Right ventricle myocardium inferior (tissue), 1 donor: ENCODE measurements at regions not wholly inside any gene's neighbourhood (a gene's known extent, or its start where the extent isn't known, plus 50 kb on each side); places are given as distances from the start of the nearest gene placed in this dataset.
A peak's percentile ranks its signal among the peaks of the same experiment; 100 is the strongest.

Source experiments
- ATAC-seq: fragments of 200-7000 bp; cut with Tn5 transposase; one replicate; pipeline ENCODE4 v1.9.1; 2020; ENCODE audit warnings: mild to moderate bottlenecking, moderate library complexity
- DNase-seq: peaks from one replicate; pipeline ENCODE4 v3.0.0; 2021; ENCODE audit errors: missing footprints
- intact Hi-C: fragments of 100-400 bp; cut with DNase I; formaldehyde crosslinking; loops from one replicate; pipeline ENCODE4 v1.11.0; 2022
- donor health status: DM: no; HTN: yes; CAD: no; lungs with severe emphysema.

DNA sequence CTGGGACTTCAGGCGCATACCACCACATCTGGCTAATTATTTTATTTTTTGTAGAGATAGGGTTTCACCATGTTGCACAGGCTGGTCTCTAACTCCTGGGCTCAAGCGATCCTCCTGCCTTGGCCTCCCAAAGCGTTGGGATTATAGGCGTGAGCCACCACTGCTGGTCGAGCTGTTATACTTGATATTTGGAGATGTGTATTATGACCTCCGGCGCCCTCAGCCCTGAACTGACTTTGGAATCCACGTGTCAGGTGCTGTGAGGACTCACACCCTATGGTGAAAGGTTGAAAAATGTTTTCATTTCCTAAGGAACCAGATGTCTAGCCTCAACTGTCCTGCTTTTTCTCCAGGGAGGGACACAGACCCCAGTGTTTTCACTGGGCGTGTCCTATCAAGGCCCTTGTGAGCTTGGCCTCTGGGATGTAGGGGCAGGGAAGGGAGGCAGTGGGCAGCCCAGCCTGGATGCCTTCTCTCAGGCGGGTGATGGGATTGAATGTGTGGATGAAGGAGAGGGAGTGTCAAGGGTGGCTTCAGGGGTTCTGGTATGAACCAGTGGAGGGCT is 56.4 kb upstream of the HAAO start:
- DNase-seq: peak; percentile 25
- intact Hi-C loops: no loop called here
- ATAC-seq: no peak

DNA sequence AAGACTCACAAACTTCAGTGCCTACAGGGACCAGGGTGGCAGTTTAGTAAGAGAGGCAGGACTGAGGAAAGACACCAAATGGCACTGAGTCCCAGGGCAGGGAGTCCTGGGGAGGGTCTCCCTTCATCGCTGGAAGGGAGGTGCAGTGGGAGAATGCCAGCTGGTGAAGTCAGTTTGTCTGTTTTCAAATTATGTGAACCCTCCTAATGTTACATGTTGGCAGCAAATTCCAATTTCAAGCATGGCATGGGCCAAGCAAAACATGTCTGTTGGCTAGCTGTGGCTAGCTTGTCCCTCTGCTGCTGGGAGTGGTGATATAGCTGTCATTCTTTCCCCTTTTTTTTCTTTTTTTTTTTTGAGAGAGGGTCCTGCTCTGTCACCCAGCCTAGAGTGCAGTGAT is 55.9 kb upstream of the HAAO start:
- ATAC-seq: no peak
- DNase-seq: peak; percentile 37
- intact Hi-C loops: no loop called here

DNA sequence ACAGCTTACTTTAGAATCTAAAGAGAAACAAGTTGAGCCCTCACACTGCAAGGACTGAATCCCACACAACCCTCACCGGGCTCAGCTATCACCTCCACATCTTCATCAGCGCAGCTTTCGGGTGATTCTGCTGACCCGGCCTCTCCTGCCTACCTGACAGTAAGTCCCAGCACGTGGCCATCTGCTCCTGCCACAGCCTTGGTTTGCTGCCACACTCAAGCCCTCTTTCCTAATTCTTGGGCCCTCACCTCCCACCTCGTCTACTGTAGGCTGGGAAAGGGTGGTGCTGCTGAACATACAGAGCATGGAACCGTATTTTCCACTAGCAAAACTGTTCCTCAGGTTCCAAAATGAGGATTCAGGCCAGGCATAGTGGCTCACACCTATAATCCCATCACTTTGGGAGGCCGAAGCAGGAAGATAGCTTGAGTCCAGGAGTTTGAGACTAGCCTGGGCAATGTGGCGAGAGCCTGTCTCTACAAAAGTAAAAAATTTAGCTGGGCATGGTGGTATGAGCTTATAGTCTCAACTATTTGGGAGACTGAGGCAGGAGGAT is 55.3 kb upstream of the HAAO start:
- peak; percentile 16 for DNase-seq
- intact Hi-C loops: no loop called here
- no peak for ATAC-seq

DNA sequence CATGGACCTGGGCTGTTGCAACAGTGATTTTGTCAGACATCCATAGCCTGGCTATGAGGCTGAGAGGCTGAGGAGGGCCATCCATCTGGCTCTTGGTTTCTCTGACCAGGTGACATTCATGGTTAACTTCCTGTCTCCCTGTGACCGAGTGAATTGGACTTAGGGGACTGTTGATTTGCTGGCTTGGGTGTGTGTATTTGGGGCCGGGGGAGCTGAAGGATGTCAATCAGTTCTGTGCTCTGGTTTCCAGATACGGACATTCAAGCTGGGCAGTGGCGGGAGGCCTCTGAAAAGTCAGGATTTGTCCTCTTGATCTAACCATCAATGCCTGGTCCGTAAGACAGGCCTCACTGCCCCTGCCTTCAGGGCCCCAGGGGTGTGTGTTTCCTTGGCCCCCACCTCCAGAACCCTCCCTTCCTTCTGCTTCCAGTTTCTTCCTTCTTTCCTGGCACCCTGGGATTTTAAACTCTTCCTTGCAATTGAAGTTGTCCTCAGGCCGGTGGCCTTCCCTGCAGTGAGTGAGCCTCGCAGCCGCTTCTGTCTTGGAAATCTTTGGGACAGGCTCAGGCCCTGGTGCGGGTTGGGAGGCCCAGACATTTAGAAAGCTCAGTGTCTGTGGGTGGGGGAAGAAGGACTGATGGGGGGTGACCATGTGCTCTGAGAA is 54.7 kb upstream of the HAAO start:
- DNase-seq (peak; percentile 43), ATAC-seq (no peak)
- intact Hi-C loops: no loop called here

DNA sequence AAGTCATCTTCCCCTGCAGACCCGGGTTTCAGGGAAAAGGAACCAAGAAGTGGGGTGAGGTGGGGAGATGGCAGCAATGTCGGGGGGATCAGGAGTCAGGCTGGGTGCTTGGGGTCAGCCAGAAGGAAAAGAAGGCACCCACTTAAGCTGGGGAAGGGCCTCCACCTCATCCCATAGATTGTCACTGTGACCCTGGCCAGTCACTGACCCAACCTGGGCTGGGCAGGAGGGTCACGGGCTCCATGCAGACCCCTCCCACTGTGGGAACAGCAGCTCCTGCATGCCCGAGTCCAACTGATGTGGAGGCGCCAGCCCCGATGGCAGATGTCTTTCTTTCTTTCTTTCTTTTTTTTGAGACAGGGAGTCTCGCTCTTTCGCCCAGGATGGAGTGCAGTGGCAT is 53.6 kb upstream of the HAAO start:
- peak; percentile 3 for DNase-seq
- intact Hi-C loops: no loop called here
- ATAC-seq: no peak

DNA sequence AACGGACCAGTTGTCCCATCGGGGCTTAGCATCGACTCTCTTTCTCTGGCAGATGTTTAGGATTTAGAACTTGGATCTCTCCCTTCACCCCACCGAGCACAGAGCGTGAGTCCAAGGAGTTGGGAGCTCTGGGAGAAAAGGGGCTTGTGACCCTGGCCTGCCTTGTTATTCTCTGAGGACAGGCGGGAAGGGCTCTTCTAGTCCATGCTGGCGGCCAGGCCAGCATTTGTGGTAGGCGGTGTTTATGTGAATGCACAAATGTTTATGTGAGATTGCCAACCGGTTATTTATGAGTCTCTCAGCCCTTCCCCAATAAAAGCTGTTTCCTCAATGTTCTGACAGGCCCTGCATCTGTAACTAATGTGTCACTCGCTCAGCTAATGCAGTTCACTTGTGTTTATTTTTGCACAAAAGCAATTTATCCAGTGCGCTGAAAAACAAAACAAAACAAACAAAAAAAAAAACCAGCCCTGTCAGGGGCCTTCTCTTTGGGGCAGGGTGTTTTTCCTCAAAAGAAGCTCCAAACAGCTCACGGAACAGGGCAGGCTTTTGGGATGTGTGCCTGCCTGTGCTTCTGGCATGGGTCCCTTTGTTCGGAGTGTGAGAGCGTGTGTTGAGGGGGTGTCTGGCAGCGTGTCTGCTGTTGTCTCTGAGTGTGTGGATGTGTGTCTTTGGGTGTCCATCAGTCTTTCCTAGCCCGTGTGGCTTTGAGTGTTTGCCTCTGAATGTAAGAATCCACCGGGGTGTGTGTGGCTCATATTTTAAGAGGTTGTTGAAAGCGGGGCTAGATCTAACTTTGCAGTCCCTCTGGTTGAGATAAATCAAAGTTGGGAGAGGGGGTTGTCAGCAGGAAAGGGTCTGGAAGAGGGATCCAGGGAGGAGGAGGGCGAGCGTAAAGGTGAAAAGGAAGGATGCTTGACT is 52.8 kb upstream of the HAAO start:
- DNase-seq (peak; percentile 58), ATAC-seq (peak; percentile 66)
- intact Hi-C loops: no loop called here

DNA sequence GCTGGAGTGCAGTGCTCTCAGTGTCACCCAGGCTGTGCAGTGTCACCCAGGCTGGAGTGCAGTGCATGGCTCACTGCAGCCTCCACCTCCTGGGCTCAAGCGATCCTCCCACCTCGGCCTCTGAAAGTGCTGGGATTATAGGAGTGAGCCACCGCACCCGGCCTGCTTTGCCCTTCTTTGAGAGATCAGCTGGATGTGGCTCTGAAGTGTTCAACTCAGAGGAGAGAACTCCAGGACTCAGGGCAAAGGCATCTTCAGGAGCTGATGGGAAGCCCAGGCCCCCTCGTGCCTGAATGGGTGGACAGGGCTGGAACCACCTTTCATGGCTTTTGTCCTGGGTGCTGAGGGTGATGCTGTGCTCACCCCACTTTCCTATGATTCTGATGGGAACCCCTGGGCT is 52.0 kb upstream of the HAAO start:
- DNase-seq (peak; percentile 64), ATAC-seq (no peak)
- intact Hi-C loops: no loop called here

DNA sequence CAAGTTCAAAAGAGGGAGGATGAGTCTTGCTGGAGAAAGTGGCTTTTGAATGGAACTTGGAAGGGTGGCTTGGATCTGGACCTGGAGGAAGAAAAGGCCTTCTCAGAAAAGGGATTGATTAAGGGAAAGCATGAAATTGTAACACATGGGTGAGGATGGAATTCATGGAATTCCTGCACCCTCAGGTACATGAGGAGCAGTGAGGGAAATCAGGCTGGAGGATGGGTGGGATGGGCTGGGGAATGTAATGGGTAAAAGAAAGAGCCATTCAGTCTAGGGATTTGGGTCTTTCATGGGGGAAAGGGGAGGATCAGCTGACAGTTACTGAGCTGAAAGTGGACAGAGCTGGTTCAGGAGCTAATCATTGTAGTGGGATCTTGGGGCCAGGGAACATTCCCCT is 51.2 kb upstream of the HAAO start:
- peak; percentile 7 for DNase-seq
- no peak for ATAC-seq
- intact Hi-C loops: no loop called here

DNA sequence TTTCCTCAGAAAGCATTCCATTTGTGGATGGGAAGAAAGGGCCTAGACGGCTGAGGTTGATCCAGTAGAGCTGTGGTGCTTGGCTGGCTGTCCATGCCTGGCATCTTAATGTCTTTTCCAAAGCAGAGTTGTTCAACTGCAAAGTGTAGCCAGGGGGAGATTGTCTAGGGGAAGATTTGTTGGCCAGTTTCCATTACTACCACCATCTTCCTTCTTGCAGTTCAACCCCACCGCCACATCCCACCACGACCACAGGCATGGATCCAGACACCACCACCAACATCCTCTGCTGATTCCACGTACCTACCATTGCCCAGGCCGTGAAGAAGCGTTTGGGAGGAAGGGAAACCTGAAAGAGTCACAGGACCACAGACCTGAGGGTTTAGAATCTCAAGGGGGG is 50.7 kb upstream of the HAAO start:
- ATAC-seq: no peak

DNA sequence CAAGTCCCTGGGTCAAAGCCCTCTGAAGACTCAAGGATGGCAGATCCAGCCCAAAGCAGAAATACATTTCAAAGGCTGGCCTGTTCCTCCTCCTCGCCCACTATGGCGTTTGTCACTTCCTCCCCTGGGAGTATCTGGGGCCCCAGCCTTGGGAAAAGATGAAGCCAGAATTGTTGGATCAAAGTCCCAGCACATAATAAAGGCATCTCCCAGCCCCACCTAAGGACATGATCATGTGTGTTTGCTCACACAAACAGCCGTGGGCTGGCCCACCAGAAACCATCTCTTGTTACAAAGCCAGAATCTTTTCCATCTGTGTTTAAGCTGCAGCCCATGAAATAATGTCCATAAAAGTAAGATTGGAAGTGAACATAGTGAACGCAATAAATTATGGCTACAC is 50.1 kb upstream of the HAAO start:
- DNase-seq (peak; percentile 17), ATAC-seq (no peak)
- intact Hi-C loops: no loop called here

More for the DNA sequence above, 50.7 kb upstream of the HAAO start:
- intact Hi-C loops: no loop called here
- peak; percentile 15 for DNase-seq
